Embryonic facial prominence (tissue), 1 donor: ENCODE measurements at regions not wholly inside any gene's neighbourhood (a gene's known extent, or its start where the extent isn't known, plus 50 kb on each side); places are given as distances from the start of the nearest gene placed in this dataset.

Experiments
- DNase-seq: peaks from one replicate; pipeline ENCODE4 v3.0.0-alpha.2; 2016; ENCODE audit errors: extremely low spot score

DNA sequence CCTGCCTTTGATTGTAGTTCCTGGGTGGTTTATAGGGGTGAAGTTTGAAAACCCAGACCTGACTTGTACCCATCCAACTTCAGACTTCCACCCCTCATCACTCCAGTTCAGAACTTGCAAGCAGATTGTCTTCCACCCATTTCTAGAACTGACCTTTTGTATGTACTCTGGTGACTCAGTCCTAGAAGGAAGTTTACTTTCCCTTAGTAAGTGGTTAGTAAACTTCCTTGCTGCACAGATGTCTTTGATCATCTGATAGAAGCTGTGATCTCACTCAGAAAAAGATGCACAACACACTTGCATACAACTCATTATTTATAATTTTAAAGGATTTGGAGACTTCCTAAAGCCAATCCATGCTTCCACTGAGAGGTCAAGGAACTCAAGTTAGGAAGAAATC, 368.0 kb downstream of the MFSD1 start:
- no peak for DNase-seq

DNA sequence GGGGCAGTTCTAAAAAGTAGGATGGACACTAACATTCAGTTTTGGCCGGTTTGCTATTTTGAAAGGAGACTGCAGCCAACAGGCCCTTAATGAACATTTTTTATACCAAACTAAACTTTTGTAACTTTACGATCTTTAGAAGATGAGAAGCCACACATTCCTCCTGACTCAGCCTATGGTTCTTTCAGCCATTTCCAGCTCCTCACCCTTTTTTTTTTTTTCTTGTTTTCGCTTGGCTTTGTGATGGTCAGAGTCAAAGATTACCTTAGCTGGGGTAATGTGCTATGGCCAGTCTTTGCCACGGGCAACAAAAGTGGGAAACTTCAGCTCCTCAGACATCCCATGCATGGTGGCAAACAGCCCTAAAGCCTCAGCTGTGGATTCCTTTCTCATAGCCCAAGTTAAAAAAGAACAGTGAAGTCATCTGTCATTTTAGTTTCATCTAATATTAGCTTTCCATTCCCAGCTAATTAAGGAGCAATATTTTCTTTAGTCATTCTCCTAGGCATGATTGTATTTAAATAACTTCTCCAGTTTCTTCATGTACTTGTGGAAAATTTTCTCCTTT, 368.7 kb downstream of the MFSD1 start:
- no peak for DNase-seq

DNA sequence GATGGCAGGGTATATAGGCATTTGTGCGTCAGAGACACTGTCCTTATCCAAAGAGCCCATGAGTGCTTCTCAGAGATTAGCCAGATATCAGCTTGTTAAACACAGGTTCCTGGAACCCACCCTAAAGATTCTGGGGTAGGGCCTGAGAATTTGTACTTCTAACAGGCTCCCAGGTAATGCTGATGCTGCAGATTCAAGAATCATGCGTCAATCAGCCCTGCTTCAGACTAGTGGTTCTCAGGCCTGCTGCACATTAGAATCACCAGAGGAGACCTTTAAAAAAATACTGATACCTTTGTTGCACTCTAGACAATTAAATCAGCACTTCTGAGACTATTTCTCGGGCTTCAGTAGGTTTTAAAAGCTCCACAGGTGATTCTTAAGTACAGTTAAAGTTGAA, 369.5 kb downstream of the MFSD1 start:
- no peak for DNase-seq

- DNase-seq = no peak
These were observed 370.6 kb downstream of the MFSD1 start for GRCh38 chr3:159172473-159172872.

- no peak for DNase-seq
These were observed 373.1 kb downstream of the MFSD1 start for GRCh38 chr3:159174715-159175692.

DNA sequence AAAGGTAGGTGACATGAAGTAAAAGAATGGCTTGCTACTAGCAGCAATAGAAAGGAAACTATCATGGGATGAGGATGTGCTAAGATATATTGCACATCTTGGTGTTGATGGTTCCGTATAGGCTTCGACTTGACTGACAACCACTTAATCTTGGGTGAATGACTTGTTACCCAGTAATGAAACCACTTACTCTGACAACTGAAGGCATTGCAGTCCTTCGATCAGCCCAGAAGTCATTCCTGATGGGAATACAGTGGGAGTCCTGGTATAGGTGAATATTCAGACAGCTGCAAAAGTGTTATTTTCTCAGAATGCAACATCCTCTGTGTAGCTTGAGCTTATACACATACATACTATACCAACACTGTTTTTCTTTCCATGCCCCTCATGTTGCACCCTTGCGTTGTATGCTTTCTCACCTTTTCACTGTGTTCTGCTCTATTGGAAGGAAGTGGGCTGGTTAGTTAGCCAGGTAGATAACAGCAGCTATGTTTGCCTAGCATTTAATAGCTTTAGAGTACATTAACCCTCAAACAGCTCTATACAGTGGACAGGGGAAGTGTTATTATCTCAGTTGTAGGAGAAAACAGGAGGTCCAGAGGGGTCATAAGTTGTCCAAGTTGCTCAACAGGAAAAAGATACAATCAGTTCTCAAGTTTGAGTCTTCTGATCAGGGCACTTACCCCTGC, 376.5 kb downstream of the MFSD1 start:
- no peak for DNase-seq

DNA sequence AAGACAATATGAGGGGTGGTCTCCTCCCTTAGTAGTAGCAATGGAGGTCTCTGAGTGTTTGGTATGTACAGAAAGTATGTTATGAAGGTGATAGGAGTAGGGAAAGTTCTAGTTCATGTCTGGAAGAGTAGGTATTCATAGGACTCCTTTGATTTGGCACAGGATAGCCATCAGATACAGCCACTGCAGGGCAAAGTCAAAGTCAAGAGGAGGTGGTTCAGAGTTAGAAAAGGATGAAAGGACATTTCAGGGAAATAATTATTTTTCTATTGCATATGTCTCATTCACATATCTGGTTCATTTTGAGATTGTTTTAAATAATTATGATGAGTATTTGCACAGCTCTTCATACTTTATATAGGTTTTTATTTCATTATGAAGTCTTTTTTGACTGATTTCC, 381.1 kb downstream of the MFSD1 start:
- no peak for DNase-seq

DNA sequence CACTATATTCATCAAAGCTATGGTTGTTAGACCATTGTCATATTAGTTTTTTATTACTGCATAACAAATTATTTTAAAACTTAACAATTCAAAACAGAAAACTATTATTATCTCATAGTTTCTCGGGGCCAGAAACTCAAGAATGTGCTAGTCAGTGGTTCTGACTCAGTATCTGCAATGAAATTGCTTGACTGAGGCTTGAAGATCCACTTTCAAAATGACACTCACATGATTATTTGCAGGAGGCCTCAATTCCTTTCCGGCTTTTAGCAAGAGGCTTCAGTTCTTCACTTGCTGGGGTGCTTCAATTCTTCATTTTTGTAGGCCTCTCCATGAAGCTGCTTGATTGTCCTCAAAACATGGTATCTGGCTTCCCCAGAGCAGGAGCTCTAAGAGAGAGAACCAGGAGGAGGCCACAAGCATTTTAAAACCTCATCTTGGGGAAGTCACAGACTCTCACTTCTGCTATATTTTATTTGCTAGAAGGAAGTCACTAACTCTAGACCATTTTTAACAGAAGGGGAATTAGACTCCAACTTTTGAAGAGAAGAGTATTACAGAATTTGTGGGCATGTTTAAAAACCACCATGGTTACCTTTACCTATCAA, 383.7 kb downstream of the MFSD1 start:
- no peak for DNase-seq

DNA sequence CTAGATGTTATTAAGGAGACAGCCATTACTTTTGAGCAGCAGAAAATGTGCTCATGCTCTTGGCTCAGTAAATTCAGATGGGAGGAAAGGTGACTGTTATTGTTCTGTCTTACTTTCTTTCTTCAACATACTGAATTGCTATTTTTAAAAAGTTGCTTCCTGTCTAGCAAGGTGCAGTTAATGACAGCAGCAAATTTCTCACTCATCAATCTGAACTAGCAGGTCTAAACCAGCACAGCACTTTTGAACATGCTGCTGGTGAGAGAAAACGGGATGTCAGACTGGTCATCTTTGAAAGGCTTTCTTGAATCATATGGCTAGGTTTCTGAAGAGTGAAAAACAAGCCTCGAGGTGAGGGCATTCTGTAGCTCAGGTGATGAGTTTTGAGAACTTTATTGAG, 384.7 kb downstream of the MFSD1 start:
- no peak for DNase-seq

GRCh38 chr3:159187232-159187631, 385.4 kb downstream of the MFSD1 start:
- DNase-seq = no peak

- DNase-seq = no peak
These were observed 385.9 kb downstream of the MFSD1 start for GRCh38 chr3:159187706-159188105.

DNA sequence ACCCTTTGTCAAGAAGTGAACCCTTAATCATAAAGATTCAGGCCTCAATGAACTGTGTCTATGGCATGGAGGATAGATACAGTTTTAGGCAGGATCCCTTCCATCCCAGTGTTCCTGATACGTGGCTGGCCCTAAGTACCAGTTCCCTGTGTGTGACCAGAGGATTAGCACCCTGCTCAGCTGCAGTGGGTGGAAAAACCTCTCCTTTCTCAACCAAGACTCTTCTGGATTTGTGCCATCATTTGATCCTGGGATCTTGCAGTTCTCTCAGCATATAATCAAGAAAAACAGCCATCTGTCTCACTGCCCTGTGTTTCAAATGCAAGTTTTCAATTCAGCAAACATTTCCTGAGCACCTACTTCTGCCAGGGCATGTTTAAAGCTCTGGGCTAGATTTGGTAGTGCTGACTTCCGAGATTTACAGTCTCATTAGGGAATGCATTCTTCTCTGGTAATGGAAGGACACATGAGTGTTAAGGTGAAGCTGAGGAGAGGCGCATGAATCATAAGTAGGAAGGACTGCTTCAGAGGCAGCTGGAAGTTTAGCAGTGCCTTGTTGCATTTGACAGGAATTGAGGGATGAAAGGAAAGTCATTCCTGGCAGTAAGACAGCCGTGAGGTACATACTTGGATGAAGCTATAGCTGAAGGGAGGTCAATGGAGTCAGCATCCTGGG, 388.3 kb downstream of the MFSD1 start:
- no peak for DNase-seq

- no peak for DNase-seq
These were observed 389.6 kb downstream of the MFSD1 start for GRCh38 chr3:159191447-159191846.

DNA sequence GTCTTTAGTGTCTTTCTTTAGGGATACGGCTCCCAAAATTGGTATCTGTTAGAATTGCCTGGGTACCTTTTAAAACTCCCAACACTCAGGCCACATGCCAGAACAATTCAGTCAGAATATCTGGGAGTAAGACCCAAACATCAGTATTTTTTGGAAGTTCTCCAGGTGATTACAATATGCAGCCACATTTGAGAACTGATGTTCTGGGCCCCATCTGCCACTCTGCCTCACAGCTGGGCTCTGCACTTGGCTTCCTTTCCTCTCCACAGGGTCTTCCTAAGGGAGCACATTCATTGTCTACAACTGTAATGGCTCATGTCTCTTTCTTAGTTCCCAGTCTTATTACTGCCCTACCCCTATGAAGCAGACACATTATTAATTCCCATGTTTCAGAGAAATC, 394.5 kb downstream of the MFSD1 start:
- DNase-seq = no peak

- DNase-seq = no peak
These were observed 398.3 kb downstream of the MFSD1 start for GRCh38 chr3:159200176-159200575.

GRCh38 chr3:159208050-159208449, 406.2 kb downstream of the MFSD1 start:
- DNase-seq = no peak

GRCh38 chr3:159209459-159209858, 407.6 kb downstream of the MFSD1 start:
- DNase-seq = no peak

- no peak for DNase-seq
These were observed 408.5 kb downstream of the MFSD1 start for GRCh38 chr3:159210336-159210735.

GRCh38 chr3:159216311-159216710, 414.5 kb downstream of the MFSD1 start:
- DNase-seq = no peak

DNA sequence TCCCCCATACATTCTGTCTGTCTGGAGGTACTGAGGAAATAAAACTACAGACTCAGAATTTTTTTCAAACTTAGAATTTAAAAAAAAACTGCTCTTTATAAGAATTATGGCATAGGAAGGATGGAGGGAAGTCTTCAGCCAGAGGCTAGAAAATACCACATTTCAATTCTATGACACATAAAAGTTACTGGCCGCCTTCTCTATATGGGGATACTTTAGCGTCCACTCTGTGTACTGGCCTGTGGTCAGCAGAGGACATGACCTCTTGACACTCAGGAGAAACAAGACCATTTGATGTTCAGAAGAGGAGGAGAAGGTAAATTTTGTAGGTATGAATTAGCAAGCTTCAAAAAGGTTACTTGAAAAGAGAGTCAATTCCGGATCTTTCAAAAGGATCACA, 417.4 kb downstream of the MFSD1 start:
- DNase-seq = no peak

GRCh38 chr3:159221335-159221734, 419.5 kb downstream of the MFSD1 start:
- no peak for DNase-seq
